Fibroblast of the aortic adventitia (primary cell): ENCODE measurements at regions not wholly inside any gene's neighbourhood (a gene's known extent, or its start where the extent isn't known, plus 50 kb on each side); places are given as distances from the start of the nearest gene placed in this dataset.

Source experiments
- DNase-seq: peaks from one replicate; pipeline ENCODE4 v3.0.0-alpha.2; 2010; ENCODE audit warnings: low read depth
- H3K4me3 ChIP-seq: 2 replicates; pipeline ENCODE4 v1.5.1; 2011; ENCODE audit warnings: low read depth, mild to moderate bottlenecking, control low read depth, low read length, moderate library complexity
- TF ChIP-seq, protein P1 (sequence below): IDR thresholded peaks from 2 replicates; pipeline ENCODE4 v1.5.1; 2011; ENCODE audit warnings: mild to moderate bottlenecking, low read length, control low read depth, inconsistent platforms; ENCODE audit not compliant: insufficient read depth

DNA sequence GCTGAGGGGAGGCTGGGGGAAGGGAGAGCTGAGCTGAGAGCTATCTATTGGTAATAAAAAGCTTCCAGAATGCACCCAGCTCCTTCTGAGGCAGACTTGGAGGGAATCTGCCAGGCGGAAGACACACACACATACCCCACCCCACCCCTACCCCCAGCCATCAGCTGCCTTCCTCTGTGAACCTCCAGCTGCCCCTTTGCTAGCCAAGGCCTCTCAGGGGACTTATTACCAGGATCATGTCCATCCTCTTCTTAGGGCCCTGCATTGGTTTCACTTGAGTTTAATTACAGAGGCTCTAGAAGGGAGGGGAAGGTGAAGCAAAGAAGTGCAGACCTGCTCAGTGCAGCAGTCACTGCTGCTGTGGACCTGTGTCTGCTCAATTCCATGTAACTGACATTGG lies 156.4 kb downstream of the OMA1 start:
- TF ChIP-seq, protein P1, sequence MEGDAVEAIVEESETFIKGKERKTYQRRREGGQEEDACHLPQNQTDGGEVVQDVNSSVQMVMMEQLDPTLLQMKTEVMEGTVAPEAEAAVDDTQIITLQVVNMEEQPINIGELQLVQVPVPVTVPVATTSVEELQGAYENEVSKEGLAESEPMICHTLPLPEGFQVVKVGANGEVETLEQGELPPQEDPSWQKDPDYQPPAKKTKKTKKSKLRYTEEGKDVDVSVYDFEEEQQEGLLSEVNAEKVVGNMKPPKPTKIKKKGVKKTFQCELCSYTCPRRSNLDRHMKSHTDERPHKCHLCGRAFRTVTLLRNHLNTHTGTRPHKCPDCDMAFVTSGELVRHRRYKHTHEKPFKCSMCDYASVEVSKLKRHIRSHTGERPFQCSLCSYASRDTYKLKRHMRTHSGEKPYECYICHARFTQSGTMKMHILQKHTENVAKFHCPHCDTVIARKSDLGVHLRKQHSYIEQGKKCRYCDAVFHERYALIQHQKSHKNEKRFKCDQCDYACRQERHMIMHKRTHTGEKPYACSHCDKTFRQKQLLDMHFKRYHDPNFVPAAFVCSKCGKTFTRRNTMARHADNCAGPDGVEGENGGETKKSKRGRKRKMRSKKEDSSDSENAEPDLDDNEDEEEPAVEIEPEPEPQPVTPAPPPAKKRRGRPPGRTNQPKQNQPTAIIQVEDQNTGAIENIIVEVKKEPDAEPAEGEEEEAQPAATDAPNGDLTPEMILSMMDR = no peak
- no peak for DNase-seq
- no peak overlapping the region for H3K4me3 ChIP-seq

DNA sequence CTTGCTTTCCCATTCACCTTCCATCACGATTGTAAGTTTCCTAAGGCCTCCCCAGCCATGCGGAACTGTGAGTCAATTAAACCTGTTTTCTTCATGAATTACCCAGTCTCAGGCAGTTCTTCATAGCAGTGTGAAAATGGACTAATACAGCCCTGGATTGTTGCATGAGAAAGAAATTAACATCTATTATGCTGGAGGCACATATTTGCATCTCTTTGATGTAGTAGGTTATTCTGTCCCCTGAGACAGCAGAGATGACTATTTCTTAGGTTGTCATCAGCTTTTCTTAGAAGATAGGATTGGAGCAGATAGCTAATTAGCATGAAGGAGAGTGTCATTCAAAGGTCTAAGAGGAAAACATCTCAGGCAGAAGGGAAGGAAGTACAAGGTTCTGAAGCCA lies 166.2 kb downstream of the OMA1 start:
- DNase-seq = no peak
- TF ChIP-seq, protein P1 = no peak
- no peak overlapping the region for H3K4me3 ChIP-seq

DNA sequence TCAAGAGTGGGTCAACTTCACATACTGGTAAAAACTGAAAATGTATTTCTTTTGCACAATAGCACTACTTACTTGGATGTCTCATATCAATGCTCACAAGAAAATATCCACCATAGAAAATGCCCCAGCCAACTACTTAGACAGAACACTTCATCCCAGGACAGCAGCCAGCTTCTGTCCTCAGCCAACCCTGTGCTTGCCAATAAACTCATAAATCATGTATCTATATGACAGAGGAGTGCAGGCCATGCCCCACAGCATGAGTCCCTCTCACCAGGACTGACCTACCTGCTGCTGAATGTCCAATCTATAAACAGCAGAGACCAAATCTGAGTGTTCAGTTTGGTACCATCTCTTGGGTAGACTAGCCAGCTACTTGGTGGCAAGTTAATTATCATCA lies 179.3 kb downstream of the OMA1 start:
- H3K4me3 ChIP-seq = no peak overlapping the region
- TF ChIP-seq, protein P1 = no peak

DNA sequence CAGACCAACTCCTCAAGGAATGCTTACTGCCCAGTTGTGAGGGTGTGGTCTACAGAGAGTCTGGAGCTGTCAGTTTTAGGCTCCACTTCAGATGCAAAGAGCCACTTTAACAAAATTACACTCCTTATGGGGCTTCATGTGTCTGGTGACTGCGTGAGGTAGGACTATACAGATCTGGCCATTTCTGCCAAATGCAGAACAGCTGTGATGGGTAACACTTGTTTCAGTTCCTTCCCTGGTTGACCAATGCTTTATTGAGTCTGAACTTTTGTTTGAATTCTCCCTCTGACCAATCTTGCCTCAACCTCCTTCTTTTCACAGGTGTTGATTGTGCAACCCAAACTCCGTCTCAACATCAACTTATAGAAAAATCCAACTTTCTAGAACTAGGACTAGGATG lies 181.2 kb downstream of the OMA1 start:
- DNase-seq = no peak
- no peak overlapping the region for H3K4me3 ChIP-seq
- TF ChIP-seq, protein P1 = no peak

More for the DNA sequence above, 179.3 kb downstream of the OMA1 start:
- DNase-seq = no peak

DNA sequence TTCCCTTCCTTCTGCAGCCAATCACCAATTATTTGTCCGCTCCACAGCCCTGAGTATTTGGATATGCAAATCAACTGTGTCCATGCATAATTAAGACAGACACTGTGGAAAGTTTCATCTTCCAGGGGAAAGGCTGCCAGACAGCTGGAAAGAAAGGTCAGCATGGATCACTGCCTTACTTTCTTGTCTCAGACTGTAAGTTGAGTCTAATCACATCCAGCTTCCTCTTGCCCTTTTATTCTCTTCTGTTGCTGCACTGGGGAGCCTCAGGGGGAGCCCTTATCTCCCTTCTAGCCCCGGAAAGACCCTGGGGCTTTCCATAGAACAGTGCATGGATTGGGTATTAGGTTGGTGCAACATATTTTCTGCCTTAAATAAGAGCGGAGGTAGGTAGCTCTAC lies 182.9 kb downstream of the OMA1 start:
- no peak overlapping the region for H3K4me3 ChIP-seq
- no peak for DNase-seq
- TF ChIP-seq, protein P1 = no peak

DNA sequence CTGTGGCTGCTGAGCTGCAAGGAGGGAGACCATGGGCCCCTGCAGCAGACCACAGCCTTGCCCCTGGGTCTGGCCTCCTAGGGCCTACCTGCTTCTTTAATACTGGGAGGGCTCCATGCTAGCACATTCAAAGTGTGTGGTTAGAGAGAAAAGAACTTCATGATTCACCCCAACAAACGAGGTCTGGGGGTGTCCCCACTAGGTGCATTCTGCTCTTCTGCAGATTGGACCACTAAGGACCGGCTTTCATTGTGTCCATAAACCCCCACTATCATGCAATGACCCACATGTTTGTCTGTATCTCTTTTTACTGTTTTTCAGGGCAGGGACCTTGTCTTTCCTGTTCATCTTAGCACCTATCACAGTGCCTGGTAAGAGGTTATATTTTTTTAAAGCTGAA lies 185.4 kb downstream of the OMA1 start:
- no peak for DNase-seq
- H3K4me3 ChIP-seq = no peak overlapping the region
- TF ChIP-seq, protein P1 = no peak

DNA sequence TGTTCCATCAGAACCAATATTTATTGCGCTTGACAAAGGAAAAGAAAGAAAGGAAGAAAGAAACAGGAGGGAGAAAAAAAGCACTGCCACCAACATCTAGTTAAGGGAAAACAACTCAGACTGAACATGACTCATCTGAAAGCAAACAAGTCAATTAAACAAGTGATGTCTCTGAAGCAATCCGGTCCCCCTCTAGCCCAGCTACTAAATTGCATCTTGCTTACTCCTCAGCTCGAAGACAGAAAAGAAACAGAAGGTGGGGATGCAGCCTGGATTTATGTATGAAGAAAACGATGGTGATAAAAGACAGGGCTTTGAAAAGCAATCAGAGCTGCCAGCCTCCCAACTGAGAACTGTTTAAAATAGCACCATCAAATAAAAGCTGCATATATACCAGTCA lies 188.2 kb downstream of the OMA1 start:
- TF ChIP-seq, protein P1 = no peak
- no peak for DNase-seq
- no peak overlapping the region for H3K4me3 ChIP-seq
